WTC11 (cell line): ENCODE measurements at regions not wholly inside any gene's neighbourhood (a gene's known extent, or its start where the extent isn't known, plus 50 kb on each side); places are given as distances from the start of the nearest gene placed in this dataset.

ENCODE experiments used
- ATAC-seq: fragments of 200-7000 bp; cut with Tn5 transposase; 2 replicates; pipeline ENCODE4 v1.10.0; 2021; ENCODE audit warnings: mild to moderate bottlenecking, moderate library complexity
- CTCF ChIA-PET: fragments of 300-600 bp; sonication (Branson Sonifier 250); formaldehyde crosslinking; loops from one replicate; lab custom pipeline; 2021; ENCODE audit warnings: antibody characterized with exemption; lab: Charles Lee
- POLR2A ChIA-PET: fragments of 350-600 bp; sonication (Branson Sonifier 250); formaldehyde crosslinking; loops from one replicate; lab custom pipeline; 2021; ENCODE audit warnings: antibody characterized with exemption; lab: Charles Lee
- DNase-seq: peaks from one replicate; pipeline ENCODE4 v3.0.0; 2021; ENCODE audit warnings: low spot score
- H3K27ac Mint-ChIP-seq: 2 replicates; pipeline ENCODE4 v1.8.0; 2021; ENCODE audit warnings: mixed read lengths
- H3K27me3 Mint-ChIP-seq: 2 replicates; pipeline ENCODE4 v1.8.0; 2021; ENCODE audit warnings: low read depth, mild to moderate bottlenecking, moderate library complexity, mixed read lengths
- H3K36me3 Mint-ChIP-seq: 2 replicates; pipeline ENCODE4 v1.8.0; 2021; ENCODE audit warnings: mixed read lengths
- H3K4me1 Mint-ChIP-seq: 2 replicates; pipeline ENCODE4 v1.8.0; 2022; ENCODE audit warnings: mixed read lengths
- H3K4me3 Mint-ChIP-seq: 2 replicates; pipeline ENCODE4 v1.8.0; 2021; ENCODE audit warnings: mild to moderate bottlenecking, moderate library complexity, mixed read lengths
- H3K9me3 Mint-ChIP-seq: 2 replicates; pipeline ENCODE4 v1.8.0; 2021; ENCODE audit warnings: mixed read lengths
- AFF4 ChIP-seq: sonication (generic); formaldehyde crosslinking; IDR thresholded peaks from 2 replicates; pipeline ENCODE4 v1.8.1; 2023; ENCODE audit warnings: mild to moderate bottlenecking, missing genetic modification reagents, borderline replicate concordance
- HMGA2 ChIP-seq: fragments of 250-450 bp; sonication (Bioruptor Pico); IDR thresholded peaks from 2 replicates; pipeline ENCODE4 v1.4.0; 2021; ENCODE audit warnings: mild to moderate bottlenecking, moderate library complexity
- NR3C1 ChIP-seq: sonication (generic); formaldehyde crosslinking; conservative IDR thresholded peaks from 2 replicates; pipeline ENCODE4 v1.8.1; 2023; ENCODE audit warnings: low read depth, mild to moderate bottlenecking, missing genetic modification reagents
- PRDM15 ChIP-seq: sonication (generic); formaldehyde crosslinking; IDR thresholded peaks from 2 replicates; pipeline ENCODE4 v1.8.0; 2022; ENCODE audit warnings: missing genetic modification reagents
- TEAD1 ChIP-seq: sonication (generic); formaldehyde crosslinking; IDR thresholded peaks from 2 replicates; pipeline ENCODE4 v1.8.0; 2022; ENCODE audit warnings: mild to moderate bottlenecking, missing genetic modification reagents
- USF1 ChIP-seq: sonication (generic); formaldehyde crosslinking; IDR thresholded peaks from 2 replicates; pipeline ENCODE4 v1.8.0; 2022; ENCODE audit warnings: mild to moderate bottlenecking, missing genetic modification reagents
- ZBTB43 ChIP-seq: sonication (generic); formaldehyde crosslinking; IDR thresholded peaks from 2 replicates; pipeline ENCODE4 v1.8.1; 2023; ENCODE audit warnings: mild to moderate bottlenecking, missing genetic modification reagents
- ZNF396 ChIP-seq: fragments of 250-450 bp; sonication (Bioruptor Pico); IDR thresholded peaks from 2 replicates; pipeline ENCODE4 v1.8.0; 2021; ENCODE audit warnings: mild to moderate bottlenecking, moderate library complexity, borderline replicate concordance
- ZNF416 ChIP-seq: fragments of 250-450 bp; sonication (Bioruptor Pico); IDR thresholded peaks from 2 replicates; pipeline ENCODE4 v1.9.0; 2021; ENCODE audit warnings: mild to moderate bottlenecking, inconsistent platforms
- ZNF425 ChIP-seq: fragments of 250-450 bp; sonication (Bioruptor Pico); conservative IDR thresholded peaks from 2 replicates; pipeline ENCODE4 v1.9.0; 2021; ENCODE audit warnings: mild to moderate bottlenecking
- TF ChIP-seq, protein P1 (sequence below): sonication (generic); formaldehyde crosslinking; IDR thresholded peaks from 2 replicates; pipeline ENCODE4 v1.8.1; 2023; ENCODE audit warnings: mild to moderate bottlenecking, missing genetic modification reagents, moderate library complexity
- TF ChIP-seq, protein P2 (sequence below): sonication (generic); formaldehyde crosslinking; IDR thresholded peaks from 2 replicates; pipeline ENCODE4 v1.8.1; 2023; ENCODE audit warnings: mild to moderate bottlenecking, missing genetic modification reagents, moderate library complexity

GRCh38 chrX:39777623-39778025 is 320.1 kb downstream of the BCOR start:
- no peak for TF ChIP-seq ZNF396 (CRISPR knock-in tag)
- TF ChIP-seq ZBTB43 (CRISPR knock-in tag) = no peak
- TF ChIP-seq NR3C1 (CRISPR knock-in tag) = no peak
- no peak for TF ChIP-seq HMGA2 (CRISPR knock-in tag)
- no peak for TF ChIP-seq ZNF416 (CRISPR knock-in tag)
- TF ChIP-seq ZNF425 (CRISPR knock-in tag) = no peak
- TF ChIP-seq, protein P1, sequence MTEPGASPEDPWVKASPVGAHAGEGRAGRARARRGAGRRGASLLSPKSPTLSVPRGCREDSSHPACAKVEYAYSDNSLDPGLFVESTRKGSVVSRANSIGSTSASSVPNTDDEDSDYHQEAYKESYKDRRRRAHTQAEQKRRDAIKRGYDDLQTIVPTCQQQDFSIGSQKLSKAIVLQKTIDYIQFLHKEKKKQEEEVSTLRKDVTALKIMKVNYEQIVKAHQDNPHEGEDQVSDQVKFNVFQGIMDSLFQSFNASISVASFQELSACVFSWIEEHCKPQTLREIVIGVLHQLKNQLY = no peak
- TF ChIP-seq TEAD1 (CRISPR knock-in tag) = no peak
- TF ChIP-seq AFF4 (CRISPR knock-in tag) = no peak
- Mint-ChIP-seq H3K4me1 (peaks cover 56% of the 10 kb centered on the region), H3K27ac (no peak overlapping the region), H3K9me3 (peaks cover 8% of the 10 kb centered on the region; the same call in 1 of the 2 replicates), H3K27me3 (peaks cover 4% of the 10 kb centered on the region; the same call in 1 of the 2 replicates), H3K36me3 (peaks cover 6% of the 10 kb centered on the region; the same call in 1 of the 2 replicates), H3K4me3 (no peak overlapping the region)
- ChIA-PET CTCF (no interaction called here), POLR2A (no interaction called here)
- DNase-seq = no peak
- no peak for ATAC-seq

DNA sequence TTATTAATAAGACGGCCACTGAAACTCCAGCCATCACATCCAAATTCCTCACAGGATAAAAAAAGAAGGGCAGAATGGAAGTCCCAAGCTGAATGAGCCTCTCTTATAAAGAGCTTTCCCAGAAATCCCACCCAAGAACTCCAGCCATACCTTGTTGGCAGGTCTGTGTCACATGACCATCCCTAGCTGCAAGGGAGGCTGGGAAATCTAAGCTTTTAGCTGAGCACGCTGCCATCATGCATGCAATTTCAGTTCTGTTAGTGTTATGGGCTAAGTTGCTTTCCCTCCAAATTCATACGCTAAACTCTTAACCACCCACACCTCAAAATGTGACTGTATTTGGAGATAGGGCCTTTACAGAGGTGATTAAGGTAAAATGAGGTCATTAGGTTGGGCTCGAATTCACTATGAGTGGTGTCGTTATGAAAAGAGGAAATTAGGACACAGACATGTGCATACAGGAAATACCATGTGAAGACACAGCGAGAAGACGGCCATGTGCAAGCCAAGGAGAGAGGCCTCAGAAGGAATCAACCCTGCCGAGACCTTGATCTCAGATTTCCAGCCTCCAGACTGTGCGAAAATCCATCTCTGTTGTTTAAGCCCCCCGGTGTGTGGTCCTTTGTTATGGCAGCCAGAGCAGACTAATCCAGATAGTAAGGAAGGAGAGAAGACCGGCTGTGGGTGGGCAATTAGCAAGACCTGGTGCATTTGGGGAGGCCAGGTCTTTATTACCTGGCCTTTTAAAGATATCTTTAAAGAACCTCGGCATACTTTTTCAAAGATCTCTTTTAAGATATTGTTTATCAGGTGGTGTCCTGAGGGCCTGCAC is 317.6 kb downstream of the BCOR start:
- POLR2A ChIA-PET = no interaction called here
- Mint-ChIP-seq H3K4me1 (peaks cover 42% of the 10 kb centered on the region), H3K27me3 (peaks cover 4% of the 10 kb centered on the region; the same call in 1 of the 2 replicates), H3K36me3 (peaks cover 6% of the 10 kb centered on the region; the same call in 1 of the 2 replicates), H3K4me3 (no peak overlapping the region), H3K9me3 (peaks cover 8% of the 10 kb centered on the region; the same call in 1 of the 2 replicates), H3K27ac (peak overlapping the region; percentile 49; the same call in 1 of the 2 replicates)
- CTCF ChIA-PET = no interaction called here
- ATAC-seq (peak; percentile 67), DNase-seq (peak; percentile 25)
- TF ChIP-seq USF1 (CRISPR knock-in tag) = no peak
- TF ChIP-seq, protein P2, sequence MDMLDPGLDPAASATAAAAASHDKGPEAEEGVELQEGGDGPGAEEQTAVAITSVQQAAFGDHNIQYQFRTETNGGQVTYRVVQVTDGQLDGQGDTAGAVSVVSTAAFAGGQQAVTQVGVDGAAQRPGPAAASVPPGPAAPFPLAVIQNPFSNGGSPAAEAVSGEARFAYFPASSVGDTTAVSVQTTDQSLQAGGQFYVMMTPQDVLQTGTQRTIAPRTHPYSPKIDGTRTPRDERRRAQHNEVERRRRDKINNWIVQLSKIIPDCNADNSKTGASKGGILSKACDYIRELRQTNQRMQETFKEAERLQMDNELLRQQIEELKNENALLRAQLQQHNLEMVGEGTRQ (CRISPR knock-in tag) = peak; percentile 64
- peak; percentile 72 for TF ChIP-seq PRDM15 (CRISPR knock-in tag)
